Left lung (tissue), 4 donors: ENCODE measurements at regions not wholly inside any gene's neighbourhood (a gene's known extent, or its start where the extent isn't known, plus 50 kb on each side); places are given as distances from the start of the nearest gene placed in this dataset.

Experiments used
- ATAC-seq: fragments of 200-7000 bp; cut with Tn5 transposase; one replicate; pipeline ENCODE4 v1.9.1; 2020; ENCODE audit warnings: moderate library complexity
- DNase-seq, 4 donors: peaks; one replicate each; pipeline ENCODE4 v3.0.0-alpha.2; 2013 to 2020
- H3K27ac ChIP-seq, 2 donors: fragments of 200-600 bp; sonication (generic) in 1 of 2; one replicate each; pipeline versions ENCODE4 v1.5.0 to v1.8.0; 2020 to 2021
- H3K27me3 ChIP-seq, 2 donors: fragments of 200-600 bp; sonication (generic) in 1 of 2; one replicate each; pipeline versions ENCODE4 v1.5.0 to v1.8.0; 2020 to 2021
- H3K36me3 ChIP-seq, 2 donors: fragments of 200-600 bp; sonication (generic) in 1 of 2; one replicate each; pipeline versions ENCODE4 v1.5.0 to v1.8.0; 2020 to 2021
- H3K4me1 ChIP-seq, 2 donors: fragments of 200-600 bp; one replicate each; pipeline ENCODE4 v1.8.0; 2021
- H3K4me3 ChIP-seq, 2 donors: fragments of 200-600 bp; sonication (generic) in 1 of 2; one replicate each; pipeline versions ENCODE4 v1.5.0 to v1.8.0; 2020 to 2021; ENCODE audit warnings: mild to moderate bottlenecking in 1 of 2
- H3K9me3 ChIP-seq, 2 donors: fragments of 200-600 bp; sonication (generic) in 1 of 2; one replicate each; pipeline versions ENCODE4 v1.5.0 to v1.8.0; 2020 to 2021
- intact Hi-C, 2 donors: fragments of 100-400 bp; cut with DNase I; formaldehyde crosslinking; loops; one replicate each; pipeline versions ENCODE4 v1.11.2 to v1.14.2; 2022
- TF ChIP-seq, protein P1 (sequence below), 2 donors: fragments of 200-600 bp; sonication (generic) in 1 of 2; IDR thresholded peaks; one replicate each; pipeline versions ENCODE4 v1.5.0 to v1.8.0; 2021; ENCODE audit warnings: antibody characterized with exemption in 2 of 2
- donor health status: DM: no; HTN: yes; CAD: no.
- donor health status: DM: no; HTN: no; CAD: no.

DNA sequence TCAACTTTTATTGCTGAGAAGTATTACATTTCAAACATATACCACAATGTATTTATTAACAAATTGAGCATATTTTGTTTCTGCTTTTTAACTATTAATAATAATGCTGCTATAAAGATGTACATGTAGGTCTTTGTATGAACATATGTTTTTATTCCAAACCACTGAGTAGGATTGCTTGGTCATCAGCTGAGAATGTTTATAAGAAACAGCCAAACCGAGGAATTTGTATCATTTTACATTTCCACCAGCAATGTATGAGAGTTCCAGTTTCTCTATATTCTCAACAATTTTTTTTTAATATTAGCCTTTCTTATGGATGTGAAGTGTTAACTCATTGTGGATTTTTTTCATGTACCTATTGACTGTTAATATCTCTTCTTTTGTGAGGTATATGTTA is 119.5 kb upstream of the MDFIC2 start:
- DNase-seq (no peak), ATAC-seq (no peak)
- no peak overlapping the region for H3K4me3 ChIP-seq
- no peaks in the 10 kb centered on the region for H3K36me3 ChIP-seq
- no peaks in the 10 kb centered on the region for H3K4me1 ChIP-seq
- intact Hi-C loops = no loop called here
- H3K27me3 ChIP-seq = no peaks in the 10 kb centered on the region
- TF ChIP-seq, protein P1, sequence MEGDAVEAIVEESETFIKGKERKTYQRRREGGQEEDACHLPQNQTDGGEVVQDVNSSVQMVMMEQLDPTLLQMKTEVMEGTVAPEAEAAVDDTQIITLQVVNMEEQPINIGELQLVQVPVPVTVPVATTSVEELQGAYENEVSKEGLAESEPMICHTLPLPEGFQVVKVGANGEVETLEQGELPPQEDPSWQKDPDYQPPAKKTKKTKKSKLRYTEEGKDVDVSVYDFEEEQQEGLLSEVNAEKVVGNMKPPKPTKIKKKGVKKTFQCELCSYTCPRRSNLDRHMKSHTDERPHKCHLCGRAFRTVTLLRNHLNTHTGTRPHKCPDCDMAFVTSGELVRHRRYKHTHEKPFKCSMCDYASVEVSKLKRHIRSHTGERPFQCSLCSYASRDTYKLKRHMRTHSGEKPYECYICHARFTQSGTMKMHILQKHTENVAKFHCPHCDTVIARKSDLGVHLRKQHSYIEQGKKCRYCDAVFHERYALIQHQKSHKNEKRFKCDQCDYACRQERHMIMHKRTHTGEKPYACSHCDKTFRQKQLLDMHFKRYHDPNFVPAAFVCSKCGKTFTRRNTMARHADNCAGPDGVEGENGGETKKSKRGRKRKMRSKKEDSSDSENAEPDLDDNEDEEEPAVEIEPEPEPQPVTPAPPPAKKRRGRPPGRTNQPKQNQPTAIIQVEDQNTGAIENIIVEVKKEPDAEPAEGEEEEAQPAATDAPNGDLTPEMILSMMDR (IDR thresholded peaks at IDR 0.05) = no peak
- no peaks in the 10 kb centered on the region for H3K9me3 ChIP-seq
- no peak overlapping the region for H3K27ac ChIP-seq

DNA sequence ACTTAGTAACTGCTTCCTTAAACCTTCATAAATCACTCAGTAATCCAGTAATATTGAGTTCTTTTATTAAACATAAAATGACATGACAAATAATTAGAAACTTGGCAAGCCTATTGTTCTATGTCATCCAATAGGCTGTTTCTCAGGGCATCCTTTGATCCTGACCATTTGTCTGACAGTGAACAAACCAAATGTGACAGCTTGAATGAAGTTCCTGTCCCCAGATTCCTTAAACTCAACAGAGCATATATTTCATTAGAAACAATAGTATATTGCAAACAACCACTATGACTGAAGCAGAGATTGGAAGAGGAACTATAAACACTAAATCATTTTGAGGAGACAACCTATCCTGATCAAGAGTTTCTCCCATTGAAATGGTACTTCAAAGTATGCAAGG is 113.6 kb upstream of the MDFIC2 start:
- no peak for DNase-seq
- H3K9me3 ChIP-seq = no peaks in the 10 kb centered on the region
- no peak for ATAC-seq
- H3K36me3 ChIP-seq = no peaks in the 10 kb centered on the region
- H3K4me1 ChIP-seq = no peaks in the 10 kb centered on the region
- intact Hi-C loops = no loop called here
- TF ChIP-seq, protein P1 (IDR thresholded peaks at IDR 0.05) = no peak
- H3K27ac ChIP-seq = no peak overlapping the region
- H3K27me3 ChIP-seq = no peaks in the 10 kb centered on the region
- no peak overlapping the region for H3K4me3 ChIP-seq

GRCh38 chr3:70421506-70421905 is 109.1 kb upstream of the MDFIC2 start:
- H3K27me3 ChIP-seq = no peaks in the 10 kb centered on the region
- no peak overlapping the region for H3K4me3 ChIP-seq
- DNase-seq (no peak), ATAC-seq (no peak)
- H3K36me3 ChIP-seq = no peaks in the 10 kb centered on the region
- H3K9me3 ChIP-seq = no peaks in the 10 kb centered on the region
- no peaks in the 10 kb centered on the region for H3K4me1 ChIP-seq
- no peak overlapping the region for H3K27ac ChIP-seq
- intact Hi-C loops = no loop called here
- TF ChIP-seq, protein P1 (IDR thresholded peaks at IDR 0.05) = no peak

GRCh38 chr3:70409018-70409417 is 96.6 kb upstream of the MDFIC2 start:
- intact Hi-C loops = no loop called here
- TF ChIP-seq, protein P1 (IDR thresholded peaks at IDR 0.05) = no peak
- ATAC-seq (no peak), DNase-seq (no peak)
- Histone ChIP-seq H3K4me1 (no peaks in the 10 kb centered on the region), H3K9me3 (peaks cover 0 to 8% of the 10 kb centered on the region in 2 donors), H3K27ac (no peak overlapping the region), H3K27me3 (no peaks in the 10 kb centered on the region), H3K36me3 (no peaks in the 10 kb centered on the region), H3K4me3 (no peak overlapping the region)

DNA sequence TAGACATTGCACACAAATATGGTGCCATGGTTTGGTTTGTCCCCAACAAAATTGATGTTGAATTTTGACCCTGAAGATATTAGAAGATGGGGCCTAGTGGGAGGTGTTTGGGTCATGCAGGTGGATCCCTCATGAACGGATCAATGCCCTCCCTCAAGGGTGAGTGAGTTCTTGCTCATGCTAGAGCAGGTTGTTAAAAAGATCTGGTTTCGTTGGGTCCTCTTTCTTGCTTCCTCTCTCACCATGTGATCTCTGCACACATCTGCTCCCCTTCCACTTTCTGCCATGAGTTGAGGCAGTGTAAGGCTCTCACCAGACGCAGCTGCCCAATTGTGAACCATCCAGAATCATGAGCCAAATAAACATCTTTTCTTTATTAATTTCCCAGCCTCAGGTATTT is 87.8 kb upstream of the MDFIC2 start:
- ATAC-seq = no peak
- Histone ChIP-seq H3K4me1 (no peaks in the 10 kb centered on the region), H3K9me3 (no peaks in the 10 kb centered on the region), H3K4me3 (no peak overlapping the region), H3K27ac (no peak overlapping the region), H3K36me3 (no peaks in the 10 kb centered on the region), H3K27me3 (no peaks in the 10 kb centered on the region)
- intact Hi-C loops = no loop called here
- TF ChIP-seq, protein P1 (IDR thresholded peaks at IDR 0.05) = no peak
- DNase-seq = no peak
